ENCODE measurements at regions not wholly inside any gene's neighbourhood (a gene's known extent, or its start where the extent isn't known, plus 50 kb on each side); places are given as distances from the start of the nearest gene placed in this dataset.

DNA sequence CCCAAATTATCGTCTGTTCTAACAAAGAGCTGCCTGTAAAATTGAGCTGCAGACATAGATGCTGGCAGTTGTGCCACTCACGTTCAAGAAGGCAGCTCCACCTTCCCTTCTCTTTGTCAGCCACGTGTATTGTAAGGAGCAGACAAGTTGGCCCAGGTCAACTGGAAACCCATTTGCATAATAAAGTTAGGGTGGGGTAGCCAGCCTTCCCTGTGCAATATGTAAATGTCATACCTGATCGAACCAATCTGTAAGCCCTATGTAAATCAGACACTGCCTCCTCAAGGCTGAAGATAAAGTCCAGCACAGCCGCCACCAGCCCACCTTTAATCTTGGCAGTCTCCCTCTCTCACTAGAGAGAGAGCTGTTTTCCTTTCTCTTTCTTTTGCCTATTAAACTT, 117.2 kb downstream of the TMEM144 start:
- TF ChIP-seq, protein P1, sequence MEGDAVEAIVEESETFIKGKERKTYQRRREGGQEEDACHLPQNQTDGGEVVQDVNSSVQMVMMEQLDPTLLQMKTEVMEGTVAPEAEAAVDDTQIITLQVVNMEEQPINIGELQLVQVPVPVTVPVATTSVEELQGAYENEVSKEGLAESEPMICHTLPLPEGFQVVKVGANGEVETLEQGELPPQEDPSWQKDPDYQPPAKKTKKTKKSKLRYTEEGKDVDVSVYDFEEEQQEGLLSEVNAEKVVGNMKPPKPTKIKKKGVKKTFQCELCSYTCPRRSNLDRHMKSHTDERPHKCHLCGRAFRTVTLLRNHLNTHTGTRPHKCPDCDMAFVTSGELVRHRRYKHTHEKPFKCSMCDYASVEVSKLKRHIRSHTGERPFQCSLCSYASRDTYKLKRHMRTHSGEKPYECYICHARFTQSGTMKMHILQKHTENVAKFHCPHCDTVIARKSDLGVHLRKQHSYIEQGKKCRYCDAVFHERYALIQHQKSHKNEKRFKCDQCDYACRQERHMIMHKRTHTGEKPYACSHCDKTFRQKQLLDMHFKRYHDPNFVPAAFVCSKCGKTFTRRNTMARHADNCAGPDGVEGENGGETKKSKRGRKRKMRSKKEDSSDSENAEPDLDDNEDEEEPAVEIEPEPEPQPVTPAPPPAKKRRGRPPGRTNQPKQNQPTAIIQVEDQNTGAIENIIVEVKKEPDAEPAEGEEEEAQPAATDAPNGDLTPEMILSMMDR (conservative IDR thresholded peaks at IDR 0.05; ENCODE audit: low read length) = no peak
- no peak for TF ChIP-seq EZH2phosphoT487 (IDR thresholded peaks at IDR 0.05; ENCODE audit: borderline replicate concordance, low read depth, low read length)
- BruUV-seq (replicated peaks) = no TSS peak

DNA sequence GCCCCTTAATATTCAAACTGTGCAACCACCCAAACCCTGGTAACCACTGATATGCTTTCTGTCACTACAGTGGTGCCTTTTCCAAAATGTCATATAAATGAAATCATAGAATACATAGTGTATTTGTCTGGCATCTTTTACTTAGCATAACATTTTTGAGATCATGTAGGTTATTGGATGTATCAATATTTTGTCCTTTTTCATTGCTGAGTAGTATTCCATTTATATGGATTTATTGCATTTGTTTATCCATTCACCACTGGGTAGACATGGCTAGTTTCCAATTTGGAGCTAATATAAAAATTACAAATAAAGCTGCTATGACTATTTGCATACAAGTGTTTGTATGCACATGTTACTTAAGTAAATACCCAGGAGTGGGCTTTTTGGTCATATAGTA, 121.6 kb downstream of the TMEM144 start:
- ChIA-PET POLR2A (interaction anchor here (0.7 kb wide), 1 partner anchor 84 kb away, joined by 5 read pairs; no protein-coding TSS in a partner anchor), CTCF (ENCODE audit: unreplicated experiment) (no interaction called here)
- no peak overlapping the region for H3K4me3 ChIP-seq (ENCODE audit: low read depth, low read length, poor library complexity, severe bottlenecking)
- H3K27ac ChIP-seq (ENCODE audit: low read depth, low read length, poor library complexity, severe bottlenecking) = no peak overlapping the region
- no peak overlapping the region for H2AFZ ChIP-seq (ENCODE audit: low read length)
- no peaks in the 10 kb centered on the region for H3K36me3 ChIP-seq (ENCODE audit: insufficient read depth, low read length)
- H3K9me3 ChIP-seq (ENCODE audit: low read length) = peaks cover 5% of the 10 kb centered on the region; the same call in 1 of the 2 replicates
- BruUV-seq (replicated peaks) = no TSS peak
- no peak overlapping the region for H3K4me2 ChIP-seq (ENCODE audit: low read length)
- DNase-seq (ENCODE audit: low spot score) = no peak
- TF ChIP-seq, protein P1 (conservative IDR thresholded peaks at IDR 0.05; ENCODE audit: low read length) = no peak
- TF ChIP-seq EZH2phosphoT487 (IDR thresholded peaks at IDR 0.05; ENCODE audit: borderline replicate concordance, low read depth, low read length) = no peak
- no peaks in the 10 kb centered on the region for H3K4me1 ChIP-seq (ENCODE audit: insufficient read depth, low read length, poor library complexity, severe bottlenecking)
- H3K79me2 ChIP-seq (ENCODE audit: insufficient read depth, low read depth, low read length) = no peaks in the 10 kb centered on the region
- H3K9me2 ChIP-seq (ENCODE audit: insufficient read depth, low read length) = no peaks in the 10 kb centered on the region
- no peaks in the 10 kb centered on the region for H4K20me1 ChIP-seq (ENCODE audit: insufficient read depth, low read length)
- intact Hi-C loops (cut with micrococcal nuclease; ENCODE audit: unreplicated experiment) = no loop called here

More for the DNA sequence above, 117.2 kb downstream of the TMEM144 start:
- intact Hi-C loops (cut with micrococcal nuclease; ENCODE audit: unreplicated experiment) = no loop called here
- H3K79me2 ChIP-seq (ENCODE audit: insufficient read depth, low read depth, low read length) = no peaks in the 10 kb centered on the region
- H3K4me3 ChIP-seq (ENCODE audit: low read depth, low read length, poor library complexity, severe bottlenecking) = no peak overlapping the region
- H3K9me3 ChIP-seq (ENCODE audit: low read length) = peaks cover 5% of the 10 kb centered on the region; the same call in 1 of the 2 replicates
- H3K4me1 ChIP-seq (ENCODE audit: insufficient read depth, low read length, poor library complexity, severe bottlenecking) = no peaks in the 10 kb centered on the region
- no peak for DNase-seq (ENCODE audit: low spot score)
- no peaks in the 10 kb centered on the region for H4K20me1 ChIP-seq (ENCODE audit: insufficient read depth, low read length)
- no peaks in the 10 kb centered on the region for H3K9me2 ChIP-seq (ENCODE audit: insufficient read depth, low read length)
- no peak overlapping the region for H3K4me2 ChIP-seq (ENCODE audit: low read length)
- ChIA-PET CTCF (ENCODE audit: unreplicated experiment) (no interaction called here), POLR2A (no interaction called here)
- no peak overlapping the region for H3K27ac ChIP-seq (ENCODE audit: low read depth, low read length, poor library complexity, severe bottlenecking)
- no peaks in the 10 kb centered on the region for H3K36me3 ChIP-seq (ENCODE audit: insufficient read depth, low read length)
- no peak overlapping the region for H2AFZ ChIP-seq (ENCODE audit: low read length)

DNA sequence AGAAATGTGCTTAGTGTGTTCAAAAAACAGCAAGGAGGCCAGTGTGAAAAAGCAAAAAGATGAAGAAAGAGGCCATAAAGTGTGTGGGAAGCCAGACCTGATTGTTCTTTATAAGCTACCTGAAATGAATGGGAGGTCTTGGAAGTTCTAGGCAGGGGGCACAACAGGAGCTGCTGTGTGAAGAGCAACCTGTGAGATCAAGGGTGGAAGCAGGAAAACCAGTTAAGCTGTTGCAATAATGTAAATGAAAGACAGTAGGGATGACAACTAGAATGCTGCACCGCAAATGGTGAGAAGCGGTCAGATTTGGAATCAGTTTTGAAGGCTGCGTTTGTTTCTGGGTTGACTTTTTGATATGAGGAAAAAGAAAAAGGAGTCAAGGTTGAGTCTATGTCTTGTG, 123.5 kb downstream of the TMEM144 start:
- Histone ChIP-seq H3K36me3 (ENCODE audit: insufficient read depth, low read length) (no peaks in the 10 kb centered on the region), H3K4me1 (ENCODE audit: insufficient read depth, low read length, poor library complexity, severe bottlenecking) (no peaks in the 10 kb centered on the region), H3K4me2 (ENCODE audit: low read length) (no peak overlapping the region), H3K27ac (ENCODE audit: low read depth, low read length, poor library complexity, severe bottlenecking) (no peak overlapping the region), H3K4me3 (ENCODE audit: low read depth, low read length, poor library complexity, severe bottlenecking) (no peak overlapping the region), H3K9me3 (ENCODE audit: low read length) (peaks cover 5% of the 10 kb centered on the region; the same call in 1 of the 2 replicates), H4K20me1 (ENCODE audit: insufficient read depth, low read length) (no peaks in the 10 kb centered on the region), H3K9me2 (ENCODE audit: insufficient read depth, low read length) (no peaks in the 10 kb centered on the region), H2AFZ (ENCODE audit: low read length) (no peak overlapping the region), H3K79me2 (ENCODE audit: insufficient read depth, low read depth, low read length) (no peaks in the 10 kb centered on the region)
- CTCF ChIA-PET (ENCODE audit: unreplicated experiment) = no interaction called here
- no TSS peak for BruUV-seq (replicated peaks)
- intact Hi-C loops (cut with micrococcal nuclease; ENCODE audit: unreplicated experiment) = no loop called here
- POLR2A ChIA-PET = interaction anchor here (0.6 kb wide), 1 partner anchor 16 kb away, joined by 3 read pairs; no protein-coding TSS in a partner anchor
- no peak for DNase-seq (ENCODE audit: low spot score)
- TF ChIP-seq, protein P1 (conservative IDR thresholded peaks at IDR 0.05; ENCODE audit: low read length) = no peak
- no peak for TF ChIP-seq EZH2phosphoT487 (IDR thresholded peaks at IDR 0.05; ENCODE audit: borderline replicate concordance, low read depth, low read length)
